ENCODE measurements at regions not wholly inside any gene's neighbourhood (a gene's known extent, or its start where the extent isn't known, plus 50 kb on each side); places are given as distances from the start of the nearest gene placed in this dataset.
A peak's percentile ranks its signal among the peaks of the same experiment; 100 is the strongest.

DNA sequence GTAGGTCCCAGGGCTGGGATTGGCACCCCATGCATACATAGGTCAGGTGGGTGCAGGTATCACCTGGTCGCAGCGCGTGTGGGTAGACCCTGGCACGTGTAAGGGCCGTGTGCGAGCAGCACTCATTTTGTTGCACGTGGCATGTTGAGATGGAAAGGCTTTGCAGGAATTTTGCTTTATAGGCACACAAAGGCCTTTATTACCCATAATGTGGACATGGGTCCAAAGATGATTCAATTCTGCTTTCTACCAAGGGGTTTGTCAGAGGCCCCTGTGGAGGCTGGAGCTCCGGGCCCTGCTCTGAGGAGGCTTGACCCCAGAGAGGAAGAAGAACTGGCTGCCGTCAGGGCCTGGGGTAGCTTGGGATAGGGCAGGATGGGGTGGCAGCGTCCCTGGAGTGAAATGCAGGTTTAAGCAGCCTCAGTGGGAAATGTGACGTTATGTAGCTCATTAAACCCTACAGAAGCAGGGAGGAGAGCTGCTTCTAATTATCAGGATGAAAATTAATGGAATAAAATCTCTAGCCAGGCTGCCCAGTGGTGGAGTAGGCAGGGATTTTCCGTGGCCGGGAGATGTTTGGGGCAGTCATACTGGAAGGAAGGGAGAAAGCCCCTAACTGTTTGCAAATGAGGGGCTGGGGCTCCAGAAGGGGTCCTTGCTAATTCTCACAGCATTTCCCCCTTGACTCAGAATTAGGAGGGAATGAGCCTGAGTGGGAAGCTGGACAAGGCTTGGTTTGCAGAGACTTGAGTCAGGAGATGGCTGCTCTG is 103.3 kb upstream of the PITX1 start:
- TF ChIP-seq, protein P1, sequence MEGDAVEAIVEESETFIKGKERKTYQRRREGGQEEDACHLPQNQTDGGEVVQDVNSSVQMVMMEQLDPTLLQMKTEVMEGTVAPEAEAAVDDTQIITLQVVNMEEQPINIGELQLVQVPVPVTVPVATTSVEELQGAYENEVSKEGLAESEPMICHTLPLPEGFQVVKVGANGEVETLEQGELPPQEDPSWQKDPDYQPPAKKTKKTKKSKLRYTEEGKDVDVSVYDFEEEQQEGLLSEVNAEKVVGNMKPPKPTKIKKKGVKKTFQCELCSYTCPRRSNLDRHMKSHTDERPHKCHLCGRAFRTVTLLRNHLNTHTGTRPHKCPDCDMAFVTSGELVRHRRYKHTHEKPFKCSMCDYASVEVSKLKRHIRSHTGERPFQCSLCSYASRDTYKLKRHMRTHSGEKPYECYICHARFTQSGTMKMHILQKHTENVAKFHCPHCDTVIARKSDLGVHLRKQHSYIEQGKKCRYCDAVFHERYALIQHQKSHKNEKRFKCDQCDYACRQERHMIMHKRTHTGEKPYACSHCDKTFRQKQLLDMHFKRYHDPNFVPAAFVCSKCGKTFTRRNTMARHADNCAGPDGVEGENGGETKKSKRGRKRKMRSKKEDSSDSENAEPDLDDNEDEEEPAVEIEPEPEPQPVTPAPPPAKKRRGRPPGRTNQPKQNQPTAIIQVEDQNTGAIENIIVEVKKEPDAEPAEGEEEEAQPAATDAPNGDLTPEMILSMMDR (IDR thresholded peaks at IDR 0.05; ENCODE audit: low read depth, low read length, missing control alignments): no peak
- H3K27ac ChIP-seq: no peak overlapping the region
- no peak for DNase-seq
- no peaks in the 10 kb centered on the region for H3K27me3 ChIP-seq (replicated peaks)
- in situ Hi-C loops (cut with HindIII; ENCODE audit: low pct_ligation_motif_present, low sequenced_read_pairs): no loop called here
- H3K4me3 ChIP-seq (ENCODE audit: low read depth, low read length): no peak overlapping the region
- H3K36me3 ChIP-seq (replicated peaks): no peaks in the 10 kb centered on the region

DNA sequence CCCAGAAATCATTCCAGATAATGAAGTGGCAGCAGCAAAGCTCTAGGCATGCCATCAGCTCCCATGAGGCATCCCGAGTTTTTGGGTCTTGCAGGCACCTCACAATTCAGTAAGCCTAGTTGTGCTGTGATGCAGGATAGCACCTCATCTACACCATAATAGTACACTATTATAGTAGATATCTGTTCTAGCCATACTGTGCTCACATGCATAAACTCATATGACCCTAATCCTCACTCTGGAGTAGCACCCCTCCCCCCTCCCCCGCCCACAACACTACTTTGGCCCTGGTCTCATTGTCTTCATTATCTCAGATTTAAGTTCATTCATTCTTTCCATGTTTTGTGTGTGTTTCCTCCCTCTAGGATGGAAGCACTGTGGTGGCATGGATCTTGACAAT is 102.5 kb upstream of the PITX1 start:
- TF ChIP-seq, protein P1 (IDR thresholded peaks at IDR 0.05; ENCODE audit: low read depth, low read length, missing control alignments): no peak
- in situ Hi-C loops (cut with HindIII; ENCODE audit: low pct_ligation_motif_present, low sequenced_read_pairs): no loop called here
- no peak for DNase-seq
- Histone ChIP-seq H3K36me3 (replicated peaks) (no peaks in the 10 kb centered on the region), H3K4me3 (ENCODE audit: low read depth, low read length) (no peak overlapping the region), H3K27me3 (replicated peaks) (no peaks in the 10 kb centered on the region), H3K27ac (no peak overlapping the region)

DNA sequence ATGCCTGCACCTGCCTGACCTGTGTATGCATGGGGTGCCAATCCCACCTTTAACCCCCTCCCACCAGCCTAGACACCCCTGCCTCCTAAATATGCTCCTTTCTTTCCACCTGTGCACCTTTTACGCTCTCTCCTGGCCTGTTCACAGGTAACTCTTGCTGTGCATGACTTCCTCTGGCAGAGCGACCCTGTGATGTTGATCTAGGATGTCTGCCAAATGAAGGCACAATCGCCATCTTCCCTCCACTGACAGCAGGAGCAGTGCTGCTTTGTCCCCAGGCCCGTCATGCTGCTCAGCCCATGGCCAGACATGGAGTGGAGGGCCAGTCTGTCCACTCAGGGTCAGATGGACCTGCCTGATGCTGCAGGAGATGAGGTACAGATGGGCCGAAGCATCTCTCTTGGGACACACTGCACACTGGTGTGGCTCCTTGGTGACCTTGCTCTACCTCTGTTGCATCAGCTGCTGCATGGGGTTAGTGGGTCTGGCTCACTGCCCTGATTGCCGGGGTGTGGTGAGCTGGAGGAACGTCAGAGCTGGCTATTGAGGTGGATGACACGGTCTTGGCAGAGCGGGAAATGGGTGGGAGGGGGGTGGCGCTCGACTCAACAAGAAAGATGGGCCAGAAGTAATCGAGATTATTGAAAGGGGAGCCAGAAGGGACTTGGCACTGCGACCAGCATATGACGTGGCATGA is 101.7 kb upstream of the PITX1 start:
- in situ Hi-C loops (cut with HindIII; ENCODE audit: low pct_ligation_motif_present, low sequenced_read_pairs): no loop called here

DNA sequence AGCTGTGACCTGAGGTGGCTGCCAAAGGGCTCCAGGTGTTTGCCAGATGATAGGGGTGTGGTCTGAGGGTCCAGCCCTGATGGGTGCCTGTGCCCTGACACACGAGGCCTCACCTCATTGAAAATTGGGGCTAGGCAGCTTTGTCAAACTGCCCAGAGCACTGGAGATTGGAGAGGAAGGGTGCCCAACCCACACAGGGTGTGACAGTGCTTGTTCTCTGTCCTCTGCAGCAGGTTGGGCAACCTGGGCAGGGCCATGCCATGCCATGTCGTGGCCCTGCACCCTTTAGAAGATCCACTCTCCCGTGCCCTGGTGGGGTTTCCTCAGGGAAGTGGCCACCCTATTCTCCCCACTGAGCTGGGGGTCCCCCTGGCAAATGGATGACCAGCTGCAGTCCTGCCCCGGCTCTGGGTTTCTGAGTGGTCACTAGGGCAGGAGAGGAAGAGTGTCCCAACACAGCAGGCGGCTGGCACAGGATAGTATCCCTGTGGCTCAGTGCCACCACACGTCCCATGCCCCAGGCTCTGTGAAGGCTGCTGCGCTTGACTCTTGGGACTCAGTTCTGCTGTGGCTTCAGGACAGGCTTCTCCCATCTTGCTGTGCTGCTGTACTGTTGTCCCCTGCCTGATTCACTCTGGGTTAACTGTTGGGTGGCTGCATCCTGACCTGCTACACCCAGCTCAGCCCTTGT is 100.8 kb upstream of the PITX1 start:
- in situ Hi-C loops (cut with HindIII; ENCODE audit: low pct_ligation_motif_present, low sequenced_read_pairs): no loop called here
- Histone ChIP-seq H3K27me3 (replicated peaks) (no peaks in the 10 kb centered on the region), H3K36me3 (replicated peaks) (no peaks in the 10 kb centered on the region), H3K27ac (no peak overlapping the region), H3K4me3 (ENCODE audit: low read depth, low read length) (no peak overlapping the region)
- no peak for DNase-seq
- TF ChIP-seq, protein P1 (IDR thresholded peaks at IDR 0.05; ENCODE audit: low read depth, low read length, missing control alignments): no peak

More for the DNA sequence above, 101.7 kb upstream of the PITX1 start:
- DNase-seq: peak; percentile 14
- H3K27ac ChIP-seq: no peak overlapping the region
- TF ChIP-seq, protein P1 (IDR thresholded peaks at IDR 0.05; ENCODE audit: low read depth, low read length, missing control alignments): no peak
- no peaks in the 10 kb centered on the region for H3K36me3 ChIP-seq (replicated peaks)
- no peak overlapping the region for H3K4me3 ChIP-seq (ENCODE audit: low read depth, low read length)
- no peaks in the 10 kb centered on the region for H3K27me3 ChIP-seq (replicated peaks)

DNA sequence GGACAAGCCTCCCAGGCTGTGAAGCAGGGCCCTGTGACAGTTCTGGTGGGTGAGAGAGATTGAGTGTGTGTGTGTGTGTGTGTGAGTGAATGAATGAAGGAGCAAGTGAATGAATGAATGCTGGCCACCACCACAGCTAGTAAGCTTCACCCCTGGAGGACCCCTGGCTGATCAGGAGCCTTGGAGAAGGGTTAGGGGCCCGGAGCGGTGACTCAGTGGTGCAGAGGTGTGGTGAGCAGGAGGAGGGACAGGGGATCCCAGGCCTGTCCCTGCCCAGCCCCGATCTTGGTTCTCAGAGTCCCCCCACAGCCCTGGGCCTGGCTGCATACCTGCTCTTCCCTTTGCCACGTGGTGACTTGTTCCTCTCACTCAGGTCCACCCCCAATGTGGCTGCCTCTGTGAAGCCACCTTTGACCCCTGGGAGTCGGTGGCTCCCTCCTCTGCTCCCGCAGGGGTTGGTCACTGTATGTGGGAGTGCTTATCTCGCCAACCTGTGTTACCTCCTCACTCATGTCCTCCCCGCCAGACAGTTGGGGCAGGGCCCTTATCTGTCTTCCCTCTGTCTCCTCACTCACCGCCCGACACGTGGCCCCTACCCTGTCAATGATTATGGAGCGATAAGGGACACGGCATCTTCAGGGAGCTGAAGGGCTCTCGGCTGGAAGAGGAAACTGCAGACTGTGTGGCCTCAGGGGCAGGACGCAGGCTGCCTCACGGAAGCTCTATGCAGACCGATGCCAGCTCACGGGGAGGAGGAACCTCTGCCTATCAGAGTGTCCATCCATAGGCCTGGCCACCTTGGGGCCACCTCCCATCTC is 99.9 kb upstream of the PITX1 start:
- in situ Hi-C loops (cut with HindIII; ENCODE audit: low pct_ligation_motif_present, low sequenced_read_pairs): no loop called here
- H3K4me3 ChIP-seq (ENCODE audit: low read depth, low read length): no peak overlapping the region
- no peaks in the 10 kb centered on the region for H3K27me3 ChIP-seq (replicated peaks)
- DNase-seq: no peak
- TF ChIP-seq, protein P1 (IDR thresholded peaks at IDR 0.05; ENCODE audit: low read depth, low read length, missing control alignments): no peak
- H3K36me3 ChIP-seq (replicated peaks): no peaks in the 10 kb centered on the region
- no peak overlapping the region for H3K27ac ChIP-seq

Measured in brain microvascular endothelial cell (primary cell).